Astrocyte of the cerebellum (primary cell): ENCODE measurements at regions not wholly inside any gene's neighbourhood (a gene's known extent, or its start where the extent isn't known, plus 50 kb on each side); places are given as distances from the start of the nearest gene placed in this dataset.
"Not testable (repeated sequence)": the region's sequence is repeated elsewhere in the genome, so short reads cannot be mapped to it uniquely, and the experiment has no call there.

Experiments used
- DNase-seq: peaks from one replicate; pipeline ENCODE4 v3.0.0-alpha.2; 2011; ENCODE audit warnings: low read depth
- H3K4me3 ChIP-seq: 2 replicates; pipeline ENCODE4 v1.5.1; 2011; ENCODE audit warnings: mild to moderate bottlenecking, low read depth, low read length, moderate library complexity
- in situ Hi-C: cut with HindIII; loops from 2 replicates; pipeline ENCODE4 v1.10.0; 2017; ENCODE audit warnings: low sequenced_read_pairs
- TF ChIP-seq, protein P1 (sequence below): IDR thresholded peaks from 2 replicates; pipeline ENCODE4 v1.5.1; 2012; ENCODE audit warnings: low read length, low read depth, moderate library complexity, mild to moderate bottlenecking; ENCODE audit errors: missing control alignments

GRCh38 chr12:25362646-25363045 lies 111.9 kb upstream of the KRAS start:
- no peak overlapping the region for H3K4me3 ChIP-seq
- in situ Hi-C loops, result no loop called here
- DNase-seq, result no peak
- TF ChIP-seq, protein P1, sequence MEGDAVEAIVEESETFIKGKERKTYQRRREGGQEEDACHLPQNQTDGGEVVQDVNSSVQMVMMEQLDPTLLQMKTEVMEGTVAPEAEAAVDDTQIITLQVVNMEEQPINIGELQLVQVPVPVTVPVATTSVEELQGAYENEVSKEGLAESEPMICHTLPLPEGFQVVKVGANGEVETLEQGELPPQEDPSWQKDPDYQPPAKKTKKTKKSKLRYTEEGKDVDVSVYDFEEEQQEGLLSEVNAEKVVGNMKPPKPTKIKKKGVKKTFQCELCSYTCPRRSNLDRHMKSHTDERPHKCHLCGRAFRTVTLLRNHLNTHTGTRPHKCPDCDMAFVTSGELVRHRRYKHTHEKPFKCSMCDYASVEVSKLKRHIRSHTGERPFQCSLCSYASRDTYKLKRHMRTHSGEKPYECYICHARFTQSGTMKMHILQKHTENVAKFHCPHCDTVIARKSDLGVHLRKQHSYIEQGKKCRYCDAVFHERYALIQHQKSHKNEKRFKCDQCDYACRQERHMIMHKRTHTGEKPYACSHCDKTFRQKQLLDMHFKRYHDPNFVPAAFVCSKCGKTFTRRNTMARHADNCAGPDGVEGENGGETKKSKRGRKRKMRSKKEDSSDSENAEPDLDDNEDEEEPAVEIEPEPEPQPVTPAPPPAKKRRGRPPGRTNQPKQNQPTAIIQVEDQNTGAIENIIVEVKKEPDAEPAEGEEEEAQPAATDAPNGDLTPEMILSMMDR, result no peak

DNA sequence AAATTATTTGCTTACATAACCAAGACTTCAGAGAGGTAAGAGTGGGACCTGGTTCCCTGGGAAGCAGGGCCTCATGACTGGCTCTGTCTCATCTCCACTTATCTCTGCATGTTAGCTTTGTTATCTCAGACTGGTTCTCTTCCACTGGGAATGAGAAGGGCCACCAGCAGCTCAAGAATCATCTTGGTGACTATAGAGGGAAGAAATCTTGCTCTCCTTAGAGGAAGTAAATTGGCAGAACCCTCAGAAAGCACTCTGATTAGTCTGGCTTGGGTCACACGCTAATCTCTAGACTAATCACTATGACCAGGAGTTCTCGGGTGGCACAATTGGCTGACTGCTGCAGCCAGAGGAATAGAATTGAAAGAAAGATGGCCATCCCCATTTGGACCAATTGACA lies 110.8 kb upstream of the KRAS start:
- no peak overlapping the region for H3K4me3 ChIP-seq
- DNase-seq, result no peak
- TF ChIP-seq, protein P1, result no peak
- in situ Hi-C loops, result no loop called here

- in situ Hi-C loops, result no loop called here
- no peak for DNase-seq
- TF ChIP-seq, protein P1, result no peak
- H3K4me3 ChIP-seq, result no peak overlapping the region
Measured at GRCh38 chr12:25357595-25357994, 106.9 kb upstream of the KRAS start.

- DNase-seq, H3K4me3 ChIP-seq, in situ Hi-C loops: not testable (repeated sequence)
Measured at GRCh38 chr12:25352942-25353341, 102.2 kb upstream of the KRAS start.

DNA sequence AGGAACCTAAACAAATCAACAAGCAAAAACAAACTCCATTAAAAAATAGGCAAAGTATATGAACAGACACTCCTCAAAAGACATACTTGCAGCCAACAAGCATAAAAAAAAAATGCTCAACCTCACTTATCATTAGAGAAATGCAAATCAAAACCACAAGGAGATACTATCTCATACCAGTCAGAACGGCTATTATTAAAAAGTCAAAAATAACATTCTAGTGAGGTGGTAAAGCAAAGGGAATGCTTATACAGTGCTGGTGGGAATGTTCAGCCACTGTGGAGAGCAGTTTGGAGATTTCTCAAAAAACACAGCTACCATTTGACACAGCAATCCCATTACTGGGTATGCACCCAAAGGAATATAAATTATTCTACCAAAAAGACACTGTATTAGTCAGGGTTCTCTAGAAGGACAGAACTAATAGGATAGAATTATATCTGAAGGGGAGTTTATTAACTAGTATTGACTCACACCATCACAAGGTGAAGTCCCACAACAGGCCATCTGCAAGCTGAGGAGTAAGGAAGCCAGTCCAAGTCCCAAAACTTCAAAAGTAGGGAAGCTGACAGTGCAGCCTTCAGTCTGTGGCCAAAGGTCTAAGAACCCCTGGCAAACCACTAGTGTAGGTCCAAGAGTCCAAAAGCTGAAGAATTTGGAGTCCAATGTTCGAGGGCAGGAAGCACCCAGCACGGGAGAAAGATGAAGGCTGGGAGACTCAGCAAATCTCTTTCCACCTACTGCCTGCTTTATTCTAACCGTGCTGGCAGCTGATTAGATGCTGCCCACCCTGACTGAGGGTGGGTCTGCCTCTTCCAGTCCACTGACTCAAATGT lies 101.6 kb upstream of the KRAS start:
- DNase-seq, result peak; percentile 47
- in situ Hi-C loops, result no loop called here
- no peak overlapping the region for H3K4me3 ChIP-seq
- TF ChIP-seq, protein P1, result no peak

GRCh38 chr12:25348593-25348895 lies 97.8 kb upstream of the KRAS start:
- TF ChIP-seq, protein P1, result no peak
- H3K4me3 ChIP-seq, result no peak overlapping the region
- in situ Hi-C loops, result no loop called here
- no peak for DNase-seq

DNA sequence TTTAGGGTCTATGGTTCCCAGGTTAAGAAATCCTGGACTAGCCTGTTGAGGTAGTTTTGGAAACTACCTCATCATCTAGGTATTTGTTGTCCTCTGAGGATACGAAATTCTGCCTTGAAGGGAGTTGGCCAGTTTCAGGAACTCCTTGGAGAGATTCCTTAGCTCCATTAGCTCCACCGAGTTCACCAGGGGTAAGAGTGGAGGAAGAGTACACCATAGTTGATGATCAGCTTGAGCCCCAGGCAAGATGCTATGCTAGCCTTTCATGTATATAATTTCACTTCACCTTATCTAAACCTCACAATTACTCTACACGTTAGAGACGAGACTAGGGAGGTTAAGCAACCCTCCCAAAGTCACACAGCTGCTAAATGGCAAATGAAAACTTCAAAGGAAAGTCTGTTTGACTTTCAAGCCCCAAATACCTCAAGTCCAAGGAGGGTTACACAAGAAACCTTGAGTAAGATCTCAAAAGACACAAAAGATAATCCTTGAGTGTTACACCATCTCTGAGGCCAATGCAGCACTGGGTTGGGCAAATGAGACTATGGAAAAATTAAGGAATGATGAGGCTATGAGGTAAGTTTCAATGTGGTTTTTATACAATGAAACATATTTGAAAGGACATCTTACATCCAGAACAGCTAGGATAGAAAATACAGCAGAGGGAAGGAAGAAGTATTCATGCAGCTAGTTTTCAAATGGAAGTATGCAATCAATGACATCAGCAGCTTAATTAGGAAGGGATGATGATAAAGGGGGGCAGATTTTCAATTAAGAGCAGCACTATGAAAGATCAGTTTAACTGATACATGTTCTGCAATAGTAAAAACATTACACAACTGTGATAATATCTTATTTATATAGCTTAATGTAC lies 97.2 kb upstream of the KRAS start:
- no peak overlapping the region for H3K4me3 ChIP-seq
- in situ Hi-C loops, result no loop called here
- TF ChIP-seq, protein P1, result no peak
- DNase-seq, result no peak

- H3K4me3 ChIP-seq, in situ Hi-C loops, DNase-seq: not testable (repeated sequence)
Measured at GRCh38 chr12:25341877-25342276, 91.1 kb upstream of the KRAS start.
